H1 (cell line): ENCODE measurements at regions not wholly inside any gene's neighbourhood (a gene's known extent, or its start where the extent isn't known, plus 50 kb on each side); places are given as distances from the start of the nearest gene placed in this dataset.

ENCODE experiments used
- CTCF ChIA-PET: fragments of 300-600 bp; sonication (Branson Sonifier 250); formaldehyde crosslinking; loops from one replicate; lab custom pipeline; 2021; ENCODE audit not compliant: partially characterized antibody; lab: Charles Lee
- POLR2A ChIA-PET: fragments of 300-600 bp; sonication (Branson Sonifier 250); formaldehyde crosslinking; loops from one replicate; lab custom pipeline; 2021; ENCODE audit warnings: inconsistent platforms; ENCODE audit not compliant: partially characterized antibody; lab: Charles Lee
- DNase-seq, 2 experiments: peaks; one replicate each; pipeline versions ENCODE4 v3.0.0 to v3.0.0-alpha.2; 2010 to 2022; ENCODE audit warnings: low spot score in 2 of 2, low read depth in 1 of 2, mixed read lengths in 1 of 2
- FAIRE-seq: peaks from 2 replicates; lab custom pipeline; 2011; peaks lifted over from hg19 to GRCh38; lab: Jason Lieb, UNC
- H2AFZ ChIP-seq: 2 replicates; pipeline ENCODE4 v1.8.1; 2012; ENCODE audit warnings: low read length, inconsistent platforms
- H2AK5ac ChIP-seq: 2 replicates; pipeline ENCODE4 v1.6.1; 2013; ENCODE audit warnings: low read depth, low read length
- H2BK120ac ChIP-seq: replicated peaks from 2 replicates; pipeline ENCODE3; 2013; ENCODE audit warnings: low read depth, low read length, inconsistent platforms
- H2BK12ac ChIP-seq: 2 replicates; pipeline ENCODE4 v1.6.1; 2013; ENCODE audit warnings: low read depth, low read length
- H2BK15ac ChIP-seq: 2 replicates; pipeline ENCODE4 v1.6.1; 2013; ENCODE audit warnings: low read length
- H2BK20ac ChIP-seq: 2 replicates; pipeline ENCODE4 v1.6.1; 2013; ENCODE audit warnings: low read length
- H2BK5ac ChIP-seq: 2 replicates; pipeline ENCODE4 v1.6.1; 2013; ENCODE audit warnings: low read depth, low read length
- H3K14ac ChIP-seq: 2 replicates; pipeline ENCODE4 v1.6.1; 2013; ENCODE audit warnings: inconsistent platforms; ENCODE audit not compliant: insufficient read length
- H3K18ac ChIP-seq: 2 replicates; pipeline ENCODE4 v1.6.1; 2013; ENCODE audit warnings: low read length; ENCODE audit errors: extremely low read depth
- H3K23ac ChIP-seq: 2 replicates; pipeline ENCODE4 v1.6.1; 2013; ENCODE audit warnings: inconsistent platforms; ENCODE audit not compliant: insufficient read length
- H3K23me2 ChIP-seq: 2 replicates; pipeline ENCODE4 v1.6.1; 2013; ENCODE audit warnings: low read depth, low read length
- H3K27ac ChIP-seq: 2 replicates; pipeline ENCODE4 v1.6.1; 2011; ENCODE audit warnings: low read depth, low read length, inconsistent platforms
- H3K27me3 ChIP-seq, 4 experiments: replicated peaks in 1 of 4; 1 replicate in 1 of 4; 2 replicates in 3 of 4; pipeline versions ENCODE4 v1.6.1 to v1.8.1; 2011 to 2013; ENCODE audit warnings: low read length in 3 of 4, mild to moderate bottlenecking in 3 of 4, inconsistent platforms in 2 of 4, mixed read lengths in 2 of 4, moderate library complexity in 1 of 4; ENCODE audit not compliant: control insufficient read depth in 3 of 4, insufficient read depth in 3 of 4; ENCODE audit errors: extremely low read depth in 1 of 4
- H3K36me3 ChIP-seq, 4 experiments: 2 replicates each; pipeline versions ENCODE4 v1.6.1 to v1.8.1; 2011 to 2013; ENCODE audit warnings: mild to moderate bottlenecking in 4 of 4, low read length in 3 of 4, moderate library complexity in 2 of 4, control low read depth in 1 of 4, inconsistent platforms in 1 of 4; ENCODE audit not compliant: insufficient read depth in 4 of 4, control insufficient read depth in 2 of 4
- H3K4ac ChIP-seq: replicated peaks from 2 replicates; pipeline ENCODE3; 2013; ENCODE audit warnings: low read length, low read depth, mixed read lengths, inconsistent platforms; ENCODE audit not compliant: insufficient read length
- H3K4me1 ChIP-seq, 4 experiments: replicated peaks in 1 of 4; 1 replicate in 1 of 4; 2 replicates in 3 of 4; pipeline versions ENCODE4 v1.6.1 to v1.8.1; 2011 to 2013; ENCODE audit warnings: low read length in 3 of 4, inconsistent platforms in 2 of 4, mixed read lengths in 1 of 4; ENCODE audit not compliant: insufficient read depth in 4 of 4, control insufficient read depth in 3 of 4
- H3K4me2 ChIP-seq, 2 experiments: 2 replicates each; pipeline versions ENCODE4 v1.6.1 to v1.8.1; 2011 to 2013; ENCODE audit warnings: low read depth in 2 of 2, low read length in 2 of 2, control low read depth in 1 of 2, inconsistent platforms in 1 of 2, mild to moderate bottlenecking in 1 of 2; ENCODE audit not compliant: insufficient read depth in 1 of 2
- H3K4me3 ChIP-seq, 4 experiments: fragments of 200-600, 300-600 bp in 1 of 4; sonication (generic), shearing (Covaris generic), sonication (Bioruptor Twin) in 1 of 4; 2 replicates each; pipeline versions ENCODE4 v1.5.1 to v1.8.1; 2011 to 2016; ENCODE audit warnings: low read length in 4 of 4, low read depth in 3 of 4, control low read depth in 2 of 4, inconsistent platforms in 2 of 4, mild to moderate bottlenecking in 2 of 4, mixed read lengths in 1 of 4, moderate library complexity in 1 of 4; ENCODE audit not compliant: insufficient read depth in 2 of 4; ENCODE audit errors: extremely low read depth in 1 of 4
- H3K56ac ChIP-seq: replicated peaks from 2 replicates; pipeline ENCODE3; 2013; ENCODE audit warnings: low read depth, mild to moderate bottlenecking, mixed read lengths, low read length, inconsistent platforms; ENCODE audit not compliant: insufficient read length
- H3K79me1 ChIP-seq: 2 replicates; pipeline ENCODE4 v1.6.1; 2013; ENCODE audit warnings: low read depth, low read length, control low read depth
- H3K79me2 ChIP-seq, 2 experiments: 2 replicates each; pipeline versions ENCODE4 v1.6.1 to v1.8.1; 2012 to 2013; ENCODE audit warnings: low read length in 2 of 2, mild to moderate bottlenecking in 2 of 2, inconsistent platforms in 1 of 2; ENCODE audit not compliant: insufficient read depth in 2 of 2, control insufficient read depth in 1 of 2
- H3K9ac ChIP-seq, 4 experiments: replicated peaks in 1 of 4; 1 replicate in 1 of 4; 2 replicates in 3 of 4; pipeline versions ENCODE4 v1.6.1 to v1.8.1; 2011 to 2013; ENCODE audit warnings: low read depth in 3 of 4, low read length in 3 of 4, control low read depth in 2 of 4, mild to moderate bottlenecking in 2 of 4, moderate library complexity in 2 of 4, inconsistent platforms in 1 of 4; ENCODE audit errors: extremely low read depth in 1 of 4
- H3K9me3 ChIP-seq, 2 experiments: 2 replicates each; pipeline versions ENCODE4 v1.6.1 to v1.8.1; 2012 to 2013; ENCODE audit warnings: mild to moderate bottlenecking in 2 of 2, moderate library complexity in 2 of 2, control low read depth in 1 of 2, inconsistent platforms in 1 of 2, low read depth in 1 of 2, low read length in 1 of 2, mixed read lengths in 1 of 2; ENCODE audit not compliant: insufficient read depth in 2 of 2
- H4K20me1 ChIP-seq, 2 experiments: replicated peaks in 1 of 2; 2 replicates each; pipeline versions ENCODE3 to v1.8.1; 2011 to 2013; ENCODE audit warnings: inconsistent platforms in 2 of 2, low read length in 2 of 2, mild to moderate bottlenecking in 1 of 2; ENCODE audit not compliant: insufficient read depth in 2 of 2, control insufficient read depth in 1 of 2
- H4K5ac ChIP-seq: 2 replicates; pipeline ENCODE4 v1.6.1; 2013; ENCODE audit warnings: low read length, low read depth, mixed read lengths, inconsistent platforms; ENCODE audit not compliant: insufficient read length
- H4K8ac ChIP-seq: 2 replicates; pipeline ENCODE4 v1.8.0; 2013; ENCODE audit warnings: mild to moderate bottlenecking, moderate library complexity, low read length, inconsistent platforms; ENCODE audit not compliant: insufficient read depth; ENCODE audit errors: extremely low read depth
- H4K91ac ChIP-seq: replicated peaks from 2 replicates; pipeline ENCODE3; 2013; ENCODE audit warnings: low read length, mixed read lengths, inconsistent platforms; ENCODE audit not compliant: insufficient read length
- BRCA1 ChIP-seq: IDR thresholded peaks from 2 replicates; pipeline ENCODE4 v1.6.1; 2012; ENCODE audit warnings: low read depth, low read length, improper control_type of control experiment
- CHD2 ChIP-seq: IDR thresholded peaks from 2 replicates; pipeline ENCODE4 v1.6.1; 2012; ENCODE audit warnings: low read length, improper control_type of control experiment
- CREB1 ChIP-seq: IDR thresholded peaks from 2 replicates; pipeline ENCODE4 v1.6.1; 2012; ENCODE audit warnings: inconsistent platforms
- FOSL1 ChIP-seq: IDR thresholded peaks from 2 replicates; pipeline ENCODE4 v1.6.1; 2011; ENCODE audit warnings: mild to moderate bottlenecking, low read depth, low read length, moderate library complexity; ENCODE audit not compliant: insufficient read depth
- JUND ChIP-seq: IDR thresholded peaks from 2 replicates; pipeline ENCODE4 v1.6.1; 2011; ENCODE audit warnings: mild to moderate bottlenecking, improper control_type of control experiment, low read length
- RNF2 ChIP-seq: fragments of 200-900, 300-1000 bp; sonication (generic); IDR thresholded peaks from 2 replicates; pipeline ENCODE4 v1.7.1; 2016; ENCODE audit warnings: borderline replicate concordance, low read depth, mild to moderate bottlenecking, antibody characterized with exemption, low read length; ENCODE audit not compliant: poor library complexity, severe bottlenecking; ENCODE audit errors: missing control alignments
- WGBS, 2 experiments: shearing (Covaris generic) in 1 of 2; methylation state at CpG; one replicate each; pipeline versions ENCODE4 v1.1.6 to v1.1.7; 2013 to 2015; ENCODE audit warnings: low lambda C conversion rate in 2 of 2, mixed read lengths in 2 of 2, inconsistent platforms in 1 of 2, low coverage in 1 of 2, missing lambda C conversion rate in 1 of 2; ENCODE audit not compliant: insufficient replicate concordance in 2 of 2, insufficient coverage in 1 of 2, insufficient read length in 1 of 2; ENCODE audit errors: extremely low coverage in 1 of 2, missing lambda C conversion rate in 1 of 2; 5-methylcytosine and 5-hydroxymethylcytosine counted together
- TF ChIP-seq, protein P1 (sequence below), 3 experiments: IDR thresholded peaks; 1 replicate in 2 of 3; 2 replicates in 1 of 3; pipeline versions ENCODE4 v1.5.1 to v1.6.1; 2011; ENCODE audit warnings: low read length in 3 of 3, mild to moderate bottlenecking in 3 of 3, inconsistent platforms in 2 of 3, low read depth in 1 of 3, moderate library complexity in 1 of 3; ENCODE audit not compliant: insufficient read depth in 1 of 3; ENCODE audit errors: control extremely low read depth in 1 of 3

DNA sequence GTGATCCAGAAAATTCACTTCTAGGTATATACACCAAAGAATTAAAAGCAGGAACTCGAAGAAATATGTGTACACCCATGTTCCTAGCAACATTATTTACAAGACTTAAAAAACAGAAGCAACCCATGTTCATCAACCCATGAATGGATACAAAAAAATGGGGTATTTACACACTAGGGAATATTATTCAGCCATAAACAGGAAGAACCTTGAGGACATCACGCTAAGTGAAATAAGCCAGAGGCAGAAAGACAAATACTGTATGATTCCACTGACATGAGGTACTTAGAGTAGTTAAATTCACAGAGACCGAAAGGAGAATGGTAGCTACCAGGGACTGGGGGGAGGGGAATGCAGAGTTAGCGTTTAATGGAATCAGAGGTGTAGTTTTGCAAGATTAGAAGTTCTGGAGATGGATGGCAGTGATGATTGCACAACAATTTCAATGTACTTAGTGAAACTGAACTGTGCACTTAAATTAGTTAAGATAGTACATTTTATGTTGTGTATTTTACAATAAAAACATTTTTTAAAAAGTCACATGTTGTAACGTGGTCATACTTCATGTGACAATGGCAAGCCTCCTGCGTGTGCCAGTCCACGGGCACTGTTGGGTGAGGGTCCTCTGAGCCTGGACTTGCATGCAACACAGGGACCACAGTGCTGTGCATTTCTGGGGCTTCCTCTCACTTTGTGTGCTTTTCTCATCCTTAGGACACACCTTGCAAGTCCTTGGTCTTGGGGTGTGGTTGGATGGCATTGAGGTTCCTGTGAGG lies 206.1 kb upstream of the HDAC4 start:
- no peak overlapping the region for H4K8ac ChIP-seq
- H3K27ac ChIP-seq = no peak overlapping the region
- H2AFZ ChIP-seq = no peak overlapping the region; the same call in 1 of the 2 replicates
- no peaks in the 10 kb centered on the region for H3K36me3 ChIP-seq
- H3K4me2 ChIP-seq = no peak overlapping the region
- ChIA-PET CTCF (no interaction called here), POLR2A (no interaction called here)
- H3K4me1 ChIP-seq = peaks cover under 1 to 18% (median 9%) of the 10 kb centered on the region in 4 experiments
- no peaks in the 10 kb centered on the region for H3K79me2 ChIP-seq
- H3K14ac ChIP-seq = no peak overlapping the region
- H2BK5ac ChIP-seq = no peak overlapping the region
- no peak overlapping the region for H4K5ac ChIP-seq
- no peak overlapping the region for H2AK5ac ChIP-seq
- H3K18ac ChIP-seq = no peak overlapping the region
- no peak overlapping the region for H3K56ac ChIP-seq
- H3K23me2 ChIP-seq = no peaks in the 10 kb centered on the region
- FAIRE-seq (no peak), DNase-seq (no peak)
- no peaks in the 10 kb centered on the region for H3K79me1 ChIP-seq
- no peak overlapping the region for H3K4ac ChIP-seq
- H2BK20ac ChIP-seq = no peak overlapping the region
- no peak overlapping the region for H3K23ac ChIP-seq
- H2BK12ac ChIP-seq = no peak overlapping the region
- no peaks in the 10 kb centered on the region for H4K20me1 ChIP-seq
- no peaks in the 10 kb centered on the region; a peak in 1 of 4 replicates for H3K9me3 ChIP-seq
- peaks cover 0 to 4% (median 0%) of the 10 kb centered on the region in 4 experiments; a peak in 2 of 7 replicates for H3K27me3 ChIP-seq
- no peak overlapping the region for H2BK120ac ChIP-seq
- TF ChIP-seq BRCA1 (no peak), CHD2 (no peak), RNF2 (no peak), FOSL1 (no peak), JUND (no peak), CREB1 (no peak)
- TF ChIP-seq, protein P1, sequence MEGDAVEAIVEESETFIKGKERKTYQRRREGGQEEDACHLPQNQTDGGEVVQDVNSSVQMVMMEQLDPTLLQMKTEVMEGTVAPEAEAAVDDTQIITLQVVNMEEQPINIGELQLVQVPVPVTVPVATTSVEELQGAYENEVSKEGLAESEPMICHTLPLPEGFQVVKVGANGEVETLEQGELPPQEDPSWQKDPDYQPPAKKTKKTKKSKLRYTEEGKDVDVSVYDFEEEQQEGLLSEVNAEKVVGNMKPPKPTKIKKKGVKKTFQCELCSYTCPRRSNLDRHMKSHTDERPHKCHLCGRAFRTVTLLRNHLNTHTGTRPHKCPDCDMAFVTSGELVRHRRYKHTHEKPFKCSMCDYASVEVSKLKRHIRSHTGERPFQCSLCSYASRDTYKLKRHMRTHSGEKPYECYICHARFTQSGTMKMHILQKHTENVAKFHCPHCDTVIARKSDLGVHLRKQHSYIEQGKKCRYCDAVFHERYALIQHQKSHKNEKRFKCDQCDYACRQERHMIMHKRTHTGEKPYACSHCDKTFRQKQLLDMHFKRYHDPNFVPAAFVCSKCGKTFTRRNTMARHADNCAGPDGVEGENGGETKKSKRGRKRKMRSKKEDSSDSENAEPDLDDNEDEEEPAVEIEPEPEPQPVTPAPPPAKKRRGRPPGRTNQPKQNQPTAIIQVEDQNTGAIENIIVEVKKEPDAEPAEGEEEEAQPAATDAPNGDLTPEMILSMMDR (IDR thresholded peaks at IDR 0.05; ENCODE audit: control extremely low read depth in 1 of 3, insufficient read depth in 1 of 3, low read depth in 1 of 3, low read length in 3 of 3) = no peak
- no peak overlapping the region for H3K9ac ChIP-seq
- WGBS, 2 experiments = 95% methylated on average over 7 of the region's 7 CpGs; no CpG with 5 or more reads in 1 of the 2 experiments
- H4K91ac ChIP-seq = no peak overlapping the region
- H2BK15ac ChIP-seq = no peak overlapping the region
- H3K4me3 ChIP-seq = no peak overlapping the region
